ENCODE measurements at regions not wholly inside any gene's neighbourhood (a gene's known extent, or its start where the extent isn't known, plus 50 kb on each side); places are given as distances from the start of the nearest gene placed in this dataset.
"Not testable (repeated sequence)": the region's sequence is repeated elsewhere in the genome, so short reads cannot be mapped to it uniquely, and the experiment has no call there.

DNA sequence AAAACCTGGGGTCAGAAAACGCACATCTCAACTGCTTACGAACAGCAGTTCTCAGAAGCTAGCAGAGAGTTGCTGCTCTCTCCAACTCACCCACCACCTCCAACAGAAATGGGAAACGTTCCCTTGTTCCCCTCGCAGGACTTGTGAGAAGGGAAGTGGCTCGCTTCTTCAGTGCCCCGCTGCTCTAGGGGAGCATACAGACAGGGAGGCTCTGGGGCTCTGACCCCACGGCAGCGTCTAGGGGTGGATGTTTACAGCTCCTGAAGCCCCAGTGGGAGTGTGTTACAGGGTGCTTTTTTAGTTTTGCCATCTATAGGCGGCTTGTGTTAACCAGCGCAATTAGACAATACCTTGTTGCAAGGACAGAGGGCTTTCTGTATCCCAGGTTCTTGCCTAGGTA is 267.7 kb upstream of the ACTBL2 start:
- no peak for DNase-seq (ENCODE audit: low spot score)

DNA sequence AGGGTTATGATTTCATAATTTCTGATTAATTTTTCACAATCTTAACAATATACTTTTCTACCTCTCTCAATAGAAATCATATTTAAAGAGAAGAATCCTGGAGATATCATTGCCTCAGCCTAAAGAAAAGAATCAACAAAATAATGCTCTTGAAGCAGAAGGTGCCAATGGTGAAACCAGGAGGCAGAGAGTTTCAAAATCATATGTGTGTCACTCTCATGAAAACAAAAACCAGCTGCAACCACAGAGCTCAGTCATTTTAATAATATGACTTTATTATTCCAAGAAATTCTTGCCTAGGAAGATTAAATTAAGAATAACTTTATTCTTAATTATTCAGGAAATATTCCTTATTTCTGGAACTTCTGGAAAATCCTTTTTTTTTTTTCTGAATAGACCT is 266.8 kb upstream of the ACTBL2 start:
- DNase-seq (ENCODE audit: low spot score), result no peak

DNA sequence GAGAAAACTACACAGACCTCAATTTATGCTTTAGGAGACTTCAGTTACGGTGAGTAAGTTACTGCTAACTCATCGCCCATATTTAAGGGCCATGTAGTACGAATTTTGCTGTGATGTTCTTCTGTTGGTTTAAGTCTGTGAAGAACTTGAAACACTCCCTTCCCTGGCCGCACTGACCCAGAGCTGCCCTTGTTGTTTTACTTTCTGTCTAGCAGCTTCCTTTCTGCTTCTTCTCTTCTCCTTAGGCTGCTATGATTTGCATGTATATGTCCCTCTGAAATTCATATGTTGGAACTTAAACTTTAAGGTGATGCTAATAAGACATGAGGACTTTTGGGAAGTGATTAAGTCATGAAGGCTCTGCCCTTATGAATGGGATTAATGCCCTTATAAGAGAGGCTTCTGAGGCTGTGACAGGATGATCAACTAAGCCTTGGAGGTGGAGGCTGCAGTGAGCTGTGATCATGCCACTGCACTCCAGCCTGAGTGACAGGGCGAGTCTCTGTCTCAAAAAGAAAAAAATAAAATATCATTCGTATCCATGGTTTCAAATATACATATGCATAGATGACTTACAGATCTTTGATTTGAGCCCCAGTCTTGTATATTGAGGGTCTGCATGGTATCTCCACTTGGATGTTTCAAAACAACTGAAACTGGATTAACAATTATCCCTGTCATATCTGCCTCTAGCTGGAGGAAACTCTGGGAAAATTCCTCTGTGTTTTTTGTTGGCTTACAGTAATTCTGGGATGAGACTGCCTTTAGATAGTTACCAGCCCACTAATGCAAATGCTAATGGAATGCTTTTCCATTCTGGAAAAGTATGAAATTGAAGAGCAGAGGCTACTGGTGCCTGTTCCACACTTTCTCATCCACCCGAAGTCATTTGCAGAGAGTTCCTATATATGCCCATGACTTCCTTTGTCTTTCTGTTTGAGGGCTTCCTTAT is 263.4 kb upstream of the ACTBL2 start:
- DNase-seq (ENCODE audit: low spot score), result no peak

GRCh38 chr5:57745029-57745428 is 262.4 kb upstream of the ACTBL2 start:
- DNase-seq (ENCODE audit: low spot score), result no peak

DNA sequence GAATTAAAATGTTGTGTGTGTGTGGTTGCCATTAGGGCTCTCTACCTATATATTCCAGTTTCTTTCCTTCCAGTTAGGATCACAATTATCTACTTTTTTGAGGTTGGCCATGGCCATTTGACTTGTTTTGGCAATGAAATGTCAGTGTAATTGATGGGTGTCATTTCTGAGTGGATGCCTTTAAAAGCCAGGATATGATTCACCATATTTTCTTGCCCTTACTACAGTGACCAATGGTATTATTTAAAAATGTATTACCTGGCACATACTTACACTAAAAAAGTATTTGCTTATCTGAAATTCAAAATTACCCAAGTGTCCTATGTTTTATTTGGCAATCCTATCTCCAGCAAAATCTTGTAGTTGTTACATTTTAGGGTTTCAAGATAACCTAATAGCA is 258.7 kb upstream of the ACTBL2 start:
- no peak for DNase-seq (ENCODE audit: low spot score)

DNA sequence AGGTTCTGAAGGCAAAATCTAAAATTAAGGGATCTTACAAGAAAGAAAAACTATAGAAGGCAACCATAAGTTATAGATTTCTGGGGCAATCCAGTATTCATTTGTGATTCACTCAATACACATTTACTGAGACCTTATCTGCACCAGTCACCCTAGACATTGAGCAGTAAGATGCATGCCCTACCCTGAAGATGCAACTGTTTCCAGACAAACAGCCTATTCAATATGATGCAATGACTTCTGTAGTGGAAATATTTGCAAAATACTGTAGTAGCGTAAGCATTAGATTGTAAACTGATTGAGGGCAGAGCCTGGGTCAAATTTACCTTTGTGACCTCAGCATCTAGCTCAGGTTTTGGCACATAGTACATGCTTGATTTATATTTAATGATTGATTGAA is 256.2 kb upstream of the ACTBL2 start:
- DNase-seq (ENCODE audit: low spot score), result no peak

GRCh38 chr5:57738301-57738700 is 255.7 kb upstream of the ACTBL2 start:
- DNase-seq (ENCODE audit: low spot score), result no peak

GRCh38 chr5:57736716-57737115 is 254.1 kb upstream of the ACTBL2 start:
- no peak for DNase-seq (ENCODE audit: low spot score)

- DNase-seq (ENCODE audit: low spot score), result not testable (repeated sequence)
Measured at GRCh38 chr5:57735279-57736153, 252.9 kb upstream of the ACTBL2 start.

- no peak for DNase-seq (ENCODE audit: low spot score)
Measured at GRCh38 chr5:57734296-57734695, 251.7 kb upstream of the ACTBL2 start.

DNA sequence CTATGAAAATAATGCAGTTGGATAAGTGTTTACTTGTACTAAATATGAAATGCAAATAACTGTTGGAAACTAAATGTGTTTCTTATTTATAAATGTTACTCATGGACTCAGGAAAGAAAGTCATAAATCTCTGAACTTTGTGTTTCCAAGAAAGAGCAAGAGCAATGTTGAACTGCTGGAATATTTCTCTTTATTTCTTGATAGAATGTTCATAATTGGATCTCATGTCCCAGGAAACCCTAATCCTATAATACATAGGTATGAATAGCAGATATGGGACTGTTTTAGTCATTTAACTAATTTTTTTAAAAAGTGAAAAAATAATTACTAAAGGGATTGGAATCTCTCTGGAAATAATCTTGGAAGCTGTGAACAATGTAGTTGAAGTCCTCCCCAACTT is 245.0 kb upstream of the ACTBL2 start:
- no peak for DNase-seq (ENCODE audit: low spot score)

GRCh38 chr5:57725658-57726504 is 243.3 kb upstream of the ACTBL2 start:
- no peak for DNase-seq (ENCODE audit: low spot score)

DNA sequence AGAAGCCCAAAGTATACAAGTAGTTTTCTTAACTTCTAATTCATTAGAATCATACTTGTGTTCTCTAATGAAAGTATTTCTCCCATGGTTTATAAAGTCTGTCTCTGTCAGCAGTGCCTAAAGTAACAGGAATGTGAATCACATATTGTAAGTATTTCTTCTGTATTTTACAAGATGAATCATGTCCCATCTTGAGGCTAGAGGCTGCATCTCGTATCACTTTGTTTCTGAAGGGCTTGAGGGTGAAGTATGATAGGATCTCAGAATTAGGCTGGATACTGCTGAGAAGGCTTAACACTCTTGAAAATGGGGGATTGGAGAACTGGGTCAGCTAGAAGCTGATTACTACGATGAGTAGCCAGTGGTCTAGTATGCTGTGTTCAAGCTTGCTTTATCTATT is 242.2 kb upstream of the ACTBL2 start:
- no peak for DNase-seq (ENCODE audit: low spot score)

GRCh38 chr5:57721226-57721625 is 238.6 kb upstream of the ACTBL2 start:
- no peak for DNase-seq (ENCODE audit: low spot score)

- DNase-seq (ENCODE audit: low spot score), result no peak
Measured at GRCh38 chr5:57720656-57721055, 238.0 kb upstream of the ACTBL2 start.

DNA sequence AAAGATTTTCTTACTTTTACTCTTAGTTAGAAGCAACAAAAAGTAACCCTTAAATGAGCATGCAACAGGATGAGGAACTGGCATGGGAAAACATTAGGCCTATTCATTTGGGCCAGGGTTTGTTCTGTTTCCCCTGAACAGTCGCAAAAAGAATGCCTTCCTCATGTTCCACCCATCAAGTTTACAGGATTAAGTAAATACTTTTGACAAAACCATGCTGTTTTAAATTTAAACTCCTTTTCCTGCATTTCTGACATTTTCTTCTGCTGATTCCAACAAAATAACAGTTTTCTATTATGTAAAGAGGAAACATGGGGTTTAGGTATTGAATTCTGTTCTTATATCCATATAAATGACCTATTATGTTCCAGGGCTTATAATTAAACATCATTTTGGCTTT is 236.6 kb upstream of the ACTBL2 start:
- no peak for DNase-seq (ENCODE audit: low spot score)

DNA sequence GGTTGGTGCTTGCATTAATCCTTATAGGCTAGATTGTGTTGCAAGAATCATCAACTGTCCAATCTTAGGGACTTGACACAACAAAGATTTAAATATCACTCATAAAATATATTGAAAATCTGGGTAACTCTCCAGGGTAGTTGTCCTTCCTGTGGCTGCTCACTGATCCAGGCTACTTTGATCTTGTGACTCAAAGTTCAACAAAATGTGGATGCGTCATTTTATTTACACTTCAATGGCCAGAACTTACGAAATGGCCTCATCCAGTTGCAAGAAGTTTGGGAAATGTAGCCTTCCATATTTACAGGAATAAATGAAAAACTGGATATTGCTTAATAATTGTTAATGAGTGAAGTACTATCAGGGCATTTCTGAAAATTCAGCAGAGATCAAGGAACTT is 235.5 kb upstream of the ACTBL2 start:
- no peak for DNase-seq (ENCODE audit: low spot score)

DNA sequence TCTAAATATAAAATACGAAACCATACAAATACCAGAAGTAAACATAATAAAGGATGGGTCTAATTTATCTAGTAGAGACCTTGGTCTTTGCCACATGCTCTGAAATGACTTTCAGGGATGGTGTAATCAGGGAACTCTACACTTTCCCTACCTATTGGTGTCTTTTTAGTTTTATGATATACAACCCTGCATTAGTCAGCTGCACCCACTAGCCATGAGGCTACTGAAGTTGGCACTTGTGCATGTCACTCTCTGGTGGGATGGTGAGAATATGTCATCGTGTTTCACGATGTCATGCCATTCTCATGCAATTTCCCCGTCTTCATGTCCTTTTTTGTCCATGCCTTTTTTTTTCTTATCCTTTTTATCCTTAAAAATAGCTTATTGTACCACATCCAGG is 234.9 kb upstream of the ACTBL2 start:
- no peak for DNase-seq (ENCODE audit: low spot score)

GRCh38 chr5:57716661-57717060 is 234.1 kb upstream of the ACTBL2 start:
- no peak for DNase-seq (ENCODE audit: low spot score)

GRCh38 chr5:57715296-57715695 is 232.7 kb upstream of the ACTBL2 start:
- DNase-seq (ENCODE audit: low spot score), result no peak

DNA sequence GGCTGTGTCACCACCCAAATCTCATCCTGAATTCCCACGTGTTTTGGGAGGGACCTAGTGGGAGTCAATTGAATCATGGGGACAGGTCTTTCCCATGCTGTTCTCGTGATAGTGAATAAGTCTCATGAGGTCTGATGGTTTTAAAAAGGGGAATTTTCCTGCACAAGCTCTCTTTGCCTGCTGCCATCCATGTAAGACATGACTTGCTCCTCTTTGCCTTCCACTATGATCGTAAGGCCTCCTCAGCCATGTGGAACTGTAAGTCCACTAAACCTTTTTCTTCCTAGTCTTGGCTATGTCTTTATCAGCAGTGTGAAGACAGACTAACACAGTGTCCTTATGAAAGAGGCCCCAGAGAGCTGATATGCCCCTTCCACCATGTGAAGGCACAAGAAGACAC is 230.9 kb upstream of the ACTBL2 start:
- DNase-seq (ENCODE audit: low spot score), result not testable (repeated sequence)

GRCh38 chr5:57711946-57712345 is 229.3 kb upstream of the ACTBL2 start:
- no peak for DNase-seq (ENCODE audit: low spot score)
